GM12878 (cell line): ENCODE measurements at regions not wholly inside any gene's neighbourhood (a gene's known extent, or its start where the extent isn't known, plus 50 kb on each side); places are given as distances from the start of the nearest gene placed in this dataset.

Source experiments
- ATAC-seq: fragments of 200-7000 bp; cut with Tn5 transposase; 3 replicates; pipeline ENCODE4 v1.9.1; 2020; ENCODE audit warnings: mild to moderate bottlenecking, moderate library complexity
- BruUV-seq: library from RNA; stranded (reverse); fragments of 400-500 nt; replicated peaks from 2 replicates; lab custom pipeline; 2021; lab: Mats Ljungman, UMichigan
- CTCF ChIA-PET: fragments of 300-600 bp; sonication (Branson Sonifier 250); formaldehyde crosslinking; extraction: SDS; loops from one replicate; lab custom pipeline; 2021; ENCODE audit warnings: inconsistent platforms; lab: Yijun Ruan, JAX
- POLR2A ChIA-PET: fragments of 350-600 bp; formaldehyde crosslinking; extraction: SDS; loops from one replicate; lab custom pipeline; 2021; ENCODE audit warnings: inconsistent platforms; lab: Charles Lee
- RAD21 ChIA-PET: fragments of 300-600 bp; sonication (Branson Sonifier 250); formaldehyde crosslinking; loops from one replicate; lab custom pipeline; 2023; ENCODE audit warnings: antibody characterized with exemption; ENCODE audit not compliant: unreplicated experiment; lab: Charles Lee
- SMC1A ChIA-PET: fragments of 300-600 bp; sonication (Branson Sonifier 250); formaldehyde crosslinking; loops from one replicate; lab custom pipeline; 2023; ENCODE audit not compliant: unreplicated experiment, uncharacterized antibody; lab: Charles Lee
- DNase-seq: peaks from one replicate; pipeline ENCODE4 v3.0.0-alpha.2; 2011; ENCODE audit warnings: low read depth, low spot score
- FAIRE-seq: peaks from 3 replicates; lab custom pipeline; 2011; peaks lifted over from hg19 to GRCh38; lab: Jason Lieb, UNC
- H2AFZ ChIP-seq: 2 replicates; pipeline ENCODE4 v1.6.0; 2011; ENCODE audit warnings: low read depth, low read length, control low read depth; ENCODE audit not compliant: control insufficient read depth
- H3K27ac ChIP-seq: 2 replicates; pipeline ENCODE4 v1.5.1; 2011; ENCODE audit warnings: control low read depth; ENCODE audit not compliant: control insufficient read depth, insufficient read depth
- H3K27me3 ChIP-seq, 2 experiments: replicated peaks in 1 of 2; 2 replicates each; pipeline versions ENCODE4 v1.6.0 to v1.6.1; 2011; ENCODE audit warnings: low read length in 1 of 2; ENCODE audit not compliant: control insufficient read depth in 2 of 2, insufficient read depth in 2 of 2
- H3K36me3 ChIP-seq, 2 experiments: 2 replicates each; pipeline ENCODE4 v1.5.1; 2011; ENCODE audit warnings: low read length in 1 of 2; ENCODE audit not compliant: control insufficient read depth in 2 of 2, insufficient read depth in 2 of 2
- H3K4me1 ChIP-seq: 2 replicates; pipeline ENCODE4 v1.6.1; 2011; ENCODE audit warnings: mild to moderate bottlenecking, low read length, moderate library complexity, mixed read lengths; ENCODE audit not compliant: control insufficient read depth, insufficient read depth
- H3K4me2 ChIP-seq: 2 replicates; pipeline ENCODE4 v1.6.0; 2011; ENCODE audit warnings: control low read depth; ENCODE audit not compliant: control insufficient read depth, insufficient read depth
- H3K4me3 ChIP-seq: fragments of 200-600 bp; sonication (generic); 2 replicates; pipeline ENCODE4 v1.5.1; 2016
- H3K79me2 ChIP-seq: 2 replicates; pipeline ENCODE4 v1.6.0; 2011; ENCODE audit warnings: low read length; ENCODE audit not compliant: control insufficient read depth, insufficient read depth
- H3K9ac ChIP-seq: 2 replicates; pipeline ENCODE4 v1.8.0; 2011; ENCODE audit warnings: low read length, control low read depth, mixed read lengths; ENCODE audit not compliant: control insufficient read depth, insufficient read depth
- H3K9me3 ChIP-seq: replicated peaks from 3 replicates; pipeline ENCODE4 v1.5.1; 2011; ENCODE audit warnings: mild to moderate bottlenecking, low read length; ENCODE audit not compliant: control insufficient read depth, insufficient read depth
- H4K20me1 ChIP-seq: 2 replicates; pipeline ENCODE4 v1.6.0; 2011; ENCODE audit not compliant: control insufficient read depth, insufficient read depth
- CHD4 ChIP-seq: fragments of 200-600 bp; sonication (generic); IDR thresholded peaks from 2 replicates; pipeline ENCODE4 v1.6.1; 2016; ENCODE audit warnings: mild to moderate bottlenecking
- EGR1 ChIP-seq, 2 experiments: IDR thresholded peaks; 1 replicate in 1 of 2; 2 replicates in 1 of 2; pipeline ENCODE4 v1.6.1; 2011 to 2012; ENCODE audit warnings: low read depth in 2 of 2, low read length in 2 of 2, borderline replicate concordance in 1 of 2, mild to moderate bottlenecking in 1 of 2, moderate library complexity in 1 of 2
- KAT2A ChIP-seq: conservative IDR thresholded peaks from 2 replicates; pipeline ENCODE4 v1.6.1; 2011; ENCODE audit warnings: low read depth, low read length; ENCODE audit not compliant: control insufficient read depth
- MEF2B ChIP-seq: fragments of 450-650 bp; IDR thresholded peaks from 2 replicates; pipeline ENCODE4 v1.6.1; 2018; ENCODE audit warnings: mild to moderate bottlenecking, moderate library complexity; ENCODE audit not compliant: partially characterized antibody, poor library complexity, severe bottlenecking
- MTA3 ChIP-seq: IDR thresholded peaks from 2 replicates; pipeline ENCODE4 v1.6.1; 2012; ENCODE audit warnings: low read length, inconsistent platforms, borderline replicate concordance
- SP1 ChIP-seq: IDR thresholded peaks from one replicate; pipeline ENCODE4 v1.6.1; 2011; ENCODE audit warnings: low read depth, low read length
- TARDBP ChIP-seq: IDR thresholded peaks from 2 replicates; pipeline ENCODE4 v1.6.1; 2016; ENCODE audit warnings: borderline replicate concordance
- WGBS: methylation state at CpG from one replicate; pipeline ENCODE4 v1.1.6; 2016; ENCODE audit warnings: low lambda C conversion rate; ENCODE audit not compliant: insufficient replicate concordance, insufficient coverage; ENCODE audit errors: missing lambda C conversion rate; 5-methylcytosine and 5-hydroxymethylcytosine counted together
- in situ Hi-C: fragments of 300-500 bp; cut with MboI; formaldehyde crosslinking; loops from 9 replicates; pipeline ENCODE4 v1.14.3; 2018; ENCODE audit warnings: mixed read lengths
- intact Hi-C: fragments of 100-400 bp; cut with micrococcal nuclease; formaldehyde crosslinking; loops from one replicate; pipeline ENCODE4 v1.14.2; 2022; ENCODE audit not compliant: unreplicated experiment
- TF ChIP-seq, protein P1 (sequence below): IDR thresholded peaks from 2 replicates; pipeline ENCODE4 v1.6.1; 2012; ENCODE audit warnings: low read depth, low read length, improper control_type of control experiment

DNA sequence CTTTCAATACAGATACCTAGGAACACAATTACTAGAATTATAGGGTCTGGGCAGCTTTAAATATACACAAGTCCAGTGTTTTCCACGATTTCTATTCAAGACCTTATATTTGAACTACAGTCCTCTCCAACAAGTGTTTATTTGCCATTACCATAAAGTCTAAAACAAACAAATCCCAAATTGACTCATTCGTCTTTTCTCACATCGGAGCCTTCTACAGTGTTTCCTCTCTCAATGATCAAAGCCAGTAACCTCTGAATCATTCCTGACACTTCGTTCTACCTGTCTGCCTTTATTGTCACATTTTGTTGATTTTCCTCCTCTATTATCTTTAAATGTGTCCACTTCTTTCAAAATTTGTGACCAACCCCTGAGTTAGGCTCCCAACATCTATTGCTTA is 1356.5 kb upstream of the SLC10A2 start (continued):
- no peak for TF ChIP-seq EGR1 (IDR thresholded peaks at IDR 0.05; ENCODE audit: borderline replicate concordance in 1 of 2, low read depth in 2 of 2, low read length in 2 of 2)
- TF ChIP-seq MTA3: no peak
- TF ChIP-seq KAT2A: no peak
- no peak for TF ChIP-seq TARDBP

- Histone ChIP-seq H3K36me3 (no peaks in the 10 kb centered on the region), H3K27me3 (no peaks in the 10 kb centered on the region), H3K9me3 (no peaks in the 10 kb centered on the region), H3K4me1 (no peaks in the 10 kb centered on the region), H4K20me1 (no peaks in the 10 kb centered on the region), H3K27ac (no peak overlapping the region), H3K9ac (no peak overlapping the region), H2AFZ (no peak overlapping the region), H3K4me2 (no peak overlapping the region), H3K79me2 (no peaks in the 10 kb centered on the region), H3K4me3 (no peak overlapping the region)
- CTCF ChIA-PET: no interaction called here
- POLR2A ChIA-PET: no interaction called here
- SMC1A ChIA-PET: no interaction called here
- TF ChIP-seq, protein P1, sequence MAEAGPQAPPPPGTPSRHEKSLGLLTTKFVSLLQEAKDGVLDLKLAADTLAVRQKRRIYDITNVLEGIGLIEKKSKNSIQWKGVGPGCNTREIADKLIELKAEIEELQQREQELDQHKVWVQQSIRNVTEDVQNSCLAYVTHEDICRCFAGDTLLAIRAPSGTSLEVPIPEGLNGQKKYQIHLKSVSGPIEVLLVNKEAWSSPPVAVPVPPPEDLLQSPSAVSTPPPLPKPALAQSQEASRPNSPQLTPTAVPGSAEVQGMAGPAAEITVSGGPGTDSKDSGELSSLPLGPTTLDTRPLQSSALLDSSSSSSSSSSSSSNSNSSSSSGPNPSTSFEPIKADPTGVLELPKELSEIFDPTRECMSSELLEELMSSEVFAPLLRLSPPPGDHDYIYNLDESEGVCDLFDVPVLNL: no peak
- TF ChIP-seq SP1 (no peak), CHD4 (no peak), MEF2B (no peak)
- no peak for FAIRE-seq
- no peak for DNase-seq
- RAD21 ChIA-PET: no interaction called here
- 31% methylated on average over 1 of the region's 1 CpG for WGBS
- intact Hi-C loops: no loop called here
- no peak for ATAC-seq
- in situ Hi-C loops: no loop called here
- no TSS peak for BruUV-seq
These were observed 1350.8 kb upstream of the SLC10A2 start for GRCh38 chr13:104416973-104417372.
